ENCODE measurements at regions not wholly inside any gene's neighbourhood (a gene's known extent, or its start where the extent isn't known, plus 50 kb on each side); places are given as distances from the start of the nearest gene placed in this dataset.

GRCh38 chr2:220842901-220843665 is 729.0 kb downstream of the EPHA4 start:
- DNase-seq (ENCODE audit: low read depth in 2 of 2) = no peak

GRCh38 chr2:220845766-220846273 is 726.3 kb downstream of the EPHA4 start:
- no peak for DNase-seq (ENCODE audit: low read depth in 2 of 2)

GRCh38 chr2:220847006-220847405 is 725.1 kb downstream of the EPHA4 start:
- no peak for DNase-seq (ENCODE audit: low read depth in 2 of 2)

GRCh38 chr2:220847589-220847988 is 724.5 kb downstream of the EPHA4 start:
- DNase-seq (ENCODE audit: low read depth in 2 of 2) = no peak

GRCh38 chr2:220849433-220849832 is 722.7 kb downstream of the EPHA4 start:
- no peak for DNase-seq (ENCODE audit: low read depth in 2 of 2)

- no peak for DNase-seq (ENCODE audit: low read depth in 2 of 2)
These were observed 722.0 kb downstream of the EPHA4 start for GRCh38 chr2:220850116-220850515.

- DNase-seq (ENCODE audit: low read depth in 2 of 2) = no peak
These were observed 716.8 kb downstream of the EPHA4 start for GRCh38 chr2:220855296-220855695.

GRCh38 chr2:220856486-220856885 is 715.6 kb downstream of the EPHA4 start:
- DNase-seq (ENCODE audit: low read depth in 2 of 2) = no peak

GRCh38 chr2:220857368-220857767 is 714.7 kb downstream of the EPHA4 start:
- no peak for DNase-seq (ENCODE audit: low read depth in 2 of 2)

- no peak for DNase-seq (ENCODE audit: low read depth in 2 of 2)
These were observed 714.0 kb downstream of the EPHA4 start for GRCh38 chr2:220858101-220858500.

GRCh38 chr2:220871909-220872308 is 700.2 kb downstream of the EPHA4 start:
- DNase-seq (ENCODE audit: low read depth in 2 of 2) = no peak

- no peak for DNase-seq (ENCODE audit: low read depth in 2 of 2)
These were observed 695.9 kb downstream of the EPHA4 start for GRCh38 chr2:220876080-220876824.

- no peak for DNase-seq (ENCODE audit: low read depth in 2 of 2)
These were observed 694.6 kb downstream of the EPHA4 start for GRCh38 chr2:220877491-220877890.

GRCh38 chr2:220877897-220878296 is 694.2 kb downstream of the EPHA4 start:
- DNase-seq (ENCODE audit: low read depth in 2 of 2) = no peak

- DNase-seq (ENCODE audit: low read depth in 2 of 2) = no peak
These were observed 691.2 kb downstream of the EPHA4 start for GRCh38 chr2:220880623-220881596.

- no peak for DNase-seq (ENCODE audit: low read depth in 2 of 2)
These were observed 689.6 kb downstream of the EPHA4 start for GRCh38 chr2:220882507-220882906.

GRCh38 chr2:220885593-220885992 is 686.5 kb downstream of the EPHA4 start:
- no peak for DNase-seq (ENCODE audit: low read depth in 2 of 2)

GRCh38 chr2:220887271-220887870 is 684.7 kb downstream of the EPHA4 start:
- no peak for DNase-seq (ENCODE audit: low read depth in 2 of 2)

GRCh38 chr2:220887876-220888275 is 684.2 kb downstream of the EPHA4 start:
- no peak for DNase-seq (ENCODE audit: low read depth in 2 of 2)

- DNase-seq (ENCODE audit: low read depth in 2 of 2) = no peak
These were observed 681.2 kb downstream of the EPHA4 start for GRCh38 chr2:220890931-220891330.

GRCh38 chr2:220891405-220891804 is 680.7 kb downstream of the EPHA4 start:
- no peak for DNase-seq (ENCODE audit: low read depth in 2 of 2)
